Astrocyte (in vitro differentiated cells and primary cell): ENCODE measurements at regions not wholly inside any gene's neighbourhood (a gene's known extent, or its start where the extent isn't known, plus 50 kb on each side); places are given as distances from the start of the nearest gene placed in this dataset.

ENCODE experiments used
- EZH2 ChIP-seq: IDR thresholded peaks from 2 replicates; pipeline ENCODE4 v1.6.1; 2012; ENCODE audit warnings: mild to moderate bottlenecking, low read length, inconsistent platforms; ENCODE audit not compliant: insufficient read depth
- TF ChIP-seq, protein P1 (sequence below): IDR thresholded peaks from 2 replicates; pipeline ENCODE4 v1.5.1; 2011; ENCODE audit warnings: low read depth, mild to moderate bottlenecking, inconsistent platforms, low read length, moderate library complexity; ENCODE audit not compliant: insufficient read depth

DNA sequence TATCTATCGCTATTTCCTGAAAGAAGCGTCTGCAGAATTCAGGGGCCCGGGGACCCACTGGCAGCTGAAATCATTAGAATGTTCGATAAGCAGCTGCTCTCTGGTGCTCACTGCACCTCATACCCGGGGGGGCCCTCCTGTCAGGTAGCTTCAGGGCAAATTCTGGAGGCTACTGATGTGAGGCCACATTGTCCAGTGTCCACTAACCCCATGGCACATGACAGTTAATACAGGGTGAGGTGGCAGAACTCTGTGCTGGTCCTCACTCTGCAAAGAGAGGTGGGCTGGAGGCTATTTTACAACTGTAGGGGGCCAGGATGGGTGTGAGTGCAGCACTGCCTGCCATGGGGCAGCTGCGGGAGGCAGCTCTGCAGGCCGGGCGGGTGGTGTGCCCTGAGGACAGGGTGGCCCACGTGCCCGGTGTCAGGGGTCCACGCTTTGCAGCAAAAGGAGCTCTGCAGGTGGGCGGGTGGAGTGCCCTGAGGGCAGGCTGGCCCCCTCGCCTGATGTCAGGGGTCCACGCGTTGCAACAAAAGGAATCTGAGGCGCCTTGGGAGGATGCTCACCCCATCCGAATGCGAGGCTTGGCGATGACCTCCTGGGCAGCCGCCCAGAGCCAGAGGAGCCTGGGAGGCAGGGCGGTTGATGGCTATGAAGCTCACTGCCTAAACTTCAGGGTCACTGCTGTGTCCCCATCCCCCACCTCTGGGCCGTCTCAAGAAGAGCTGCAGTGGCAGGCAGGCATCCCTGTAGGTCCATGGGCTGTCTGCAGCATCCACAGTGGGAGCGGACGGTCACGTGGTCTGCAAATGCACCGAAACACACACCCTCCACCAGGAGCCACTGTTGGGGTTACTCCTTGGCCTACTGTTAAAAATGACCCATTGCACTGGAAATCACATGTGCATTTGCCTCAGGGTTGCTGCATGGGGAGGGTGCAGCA is 207.0 kb upstream of the SALL3 start:
- TF ChIP-seq, protein P1, sequence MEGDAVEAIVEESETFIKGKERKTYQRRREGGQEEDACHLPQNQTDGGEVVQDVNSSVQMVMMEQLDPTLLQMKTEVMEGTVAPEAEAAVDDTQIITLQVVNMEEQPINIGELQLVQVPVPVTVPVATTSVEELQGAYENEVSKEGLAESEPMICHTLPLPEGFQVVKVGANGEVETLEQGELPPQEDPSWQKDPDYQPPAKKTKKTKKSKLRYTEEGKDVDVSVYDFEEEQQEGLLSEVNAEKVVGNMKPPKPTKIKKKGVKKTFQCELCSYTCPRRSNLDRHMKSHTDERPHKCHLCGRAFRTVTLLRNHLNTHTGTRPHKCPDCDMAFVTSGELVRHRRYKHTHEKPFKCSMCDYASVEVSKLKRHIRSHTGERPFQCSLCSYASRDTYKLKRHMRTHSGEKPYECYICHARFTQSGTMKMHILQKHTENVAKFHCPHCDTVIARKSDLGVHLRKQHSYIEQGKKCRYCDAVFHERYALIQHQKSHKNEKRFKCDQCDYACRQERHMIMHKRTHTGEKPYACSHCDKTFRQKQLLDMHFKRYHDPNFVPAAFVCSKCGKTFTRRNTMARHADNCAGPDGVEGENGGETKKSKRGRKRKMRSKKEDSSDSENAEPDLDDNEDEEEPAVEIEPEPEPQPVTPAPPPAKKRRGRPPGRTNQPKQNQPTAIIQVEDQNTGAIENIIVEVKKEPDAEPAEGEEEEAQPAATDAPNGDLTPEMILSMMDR: no peak
- no peak for TF ChIP-seq EZH2
